Urinary bladder (tissue), 3 donors: ENCODE measurements at regions not wholly inside any gene's neighbourhood (a gene's known extent, or its start where the extent isn't known, plus 50 kb on each side); places are given as distances from the start of the nearest gene placed in this dataset.
"Not testable (repeated sequence)": the region's sequence is repeated elsewhere in the genome, so short reads cannot be mapped to it uniquely, and the experiment has no call there.

Source experiments
- DNase-seq: peaks from one replicate; pipeline ENCODE4 v3.0.0-alpha.2; 2015; ENCODE audit errors: extremely low spot score
- H3K27ac ChIP-seq: one replicate; pipeline ENCODE4 v1.5.1; 2013; ENCODE audit warnings: low read depth, mild to moderate bottlenecking, moderate library complexity
- H3K36me3 ChIP-seq: one replicate; pipeline ENCODE4 v1.6.1; 2013; ENCODE audit warnings: mild to moderate bottlenecking, moderate library complexity; ENCODE audit not compliant: insufficient read depth
- H3K4me1 ChIP-seq: one replicate; pipeline ENCODE4 v1.6.1; 2013; ENCODE audit warnings: mild to moderate bottlenecking, moderate library complexity; ENCODE audit not compliant: insufficient read depth
- H3K4me3 ChIP-seq: one replicate; pipeline ENCODE4 v1.5.1; 2013; ENCODE audit warnings: low read depth, low read length
- WGBS: extraction: QIAGEN DNeasy Blood & Tissue Kit; methylation state at CpG from one replicate; pipeline ENCODE4 v1.1.7; 2013; 5-methylcytosine and 5-hydroxymethylcytosine counted together
- donor health status: healthy with polysubstance abuse.
- donor health status: healthy.

DNA sequence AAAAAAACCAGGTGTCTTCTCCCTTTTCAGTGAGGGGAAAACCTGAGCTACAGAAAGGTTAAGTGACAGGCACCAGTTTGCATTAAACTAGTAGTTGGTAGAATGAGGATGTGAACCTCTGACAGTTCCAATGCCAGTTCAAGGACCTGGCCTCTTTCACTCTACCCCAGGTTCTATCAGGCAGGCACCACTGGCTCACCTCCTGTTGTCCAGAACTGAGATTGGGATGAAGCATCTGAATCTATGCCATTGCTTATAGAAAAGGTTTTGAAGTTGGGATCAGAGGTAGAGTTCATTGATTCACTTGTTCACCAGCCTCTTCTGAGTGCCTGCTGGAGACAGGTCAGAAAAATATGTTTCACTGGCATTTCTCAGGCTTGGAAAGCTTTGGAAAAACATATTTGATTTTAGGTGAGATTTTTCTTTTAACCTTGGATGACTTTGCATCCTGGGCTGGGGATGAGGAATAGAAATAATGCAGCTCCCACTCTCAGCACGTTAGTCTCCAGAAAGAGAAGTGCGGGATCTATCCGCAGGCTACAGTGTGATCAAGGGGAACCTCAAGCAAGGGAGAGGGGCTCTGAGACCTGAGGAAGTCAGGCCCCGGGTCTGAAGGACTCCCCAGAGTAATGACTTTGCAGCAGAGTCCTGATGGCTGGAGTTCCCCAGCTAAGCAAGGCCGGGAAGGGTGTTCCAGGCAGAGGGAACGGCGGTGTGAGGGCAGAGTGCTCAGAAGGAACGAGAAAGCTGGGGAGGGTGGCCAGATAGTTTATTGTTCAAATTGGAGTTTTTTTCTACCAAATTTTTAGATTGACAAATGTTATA, 250.3 kb downstream of the MYCN start:
- Histone ChIP-seq H3K4me3 (no peak overlapping the region), H3K36me3 (no peaks in the 10 kb centered on the region), H3K4me1 (no peaks in the 10 kb centered on the region), H3K27ac (no peak overlapping the region)
- DNase-seq: no peak
- WGBS: 75% methylated on average over 8 of the region's 8 CpGs

DNA sequence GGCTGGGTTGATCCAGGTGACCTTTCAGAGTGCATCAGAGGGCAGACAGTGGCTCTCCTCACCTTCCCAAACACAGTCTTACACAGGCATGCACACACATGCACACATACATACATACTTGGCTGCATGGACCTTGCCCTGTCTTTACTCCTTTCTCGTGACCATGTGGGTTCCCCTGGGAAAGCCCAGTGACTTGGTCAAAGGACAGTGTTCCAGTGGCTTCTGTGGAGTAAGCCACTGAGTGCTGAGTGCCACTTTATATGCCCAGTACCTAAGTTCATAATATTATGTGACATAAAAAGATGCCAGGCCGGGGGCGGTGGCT, 249.4 kb downstream of the MYCN start:
- no peak overlapping the region for H3K27ac ChIP-seq
- H3K4me1 ChIP-seq: no peaks in the 10 kb centered on the region
- WGBS: 91% methylated on average over 3 of the region's 3 CpGs
- DNase-seq: no peak
- no peak overlapping the region for H3K4me3 ChIP-seq
- H3K36me3 ChIP-seq: no peaks in the 10 kb centered on the region

DNA sequence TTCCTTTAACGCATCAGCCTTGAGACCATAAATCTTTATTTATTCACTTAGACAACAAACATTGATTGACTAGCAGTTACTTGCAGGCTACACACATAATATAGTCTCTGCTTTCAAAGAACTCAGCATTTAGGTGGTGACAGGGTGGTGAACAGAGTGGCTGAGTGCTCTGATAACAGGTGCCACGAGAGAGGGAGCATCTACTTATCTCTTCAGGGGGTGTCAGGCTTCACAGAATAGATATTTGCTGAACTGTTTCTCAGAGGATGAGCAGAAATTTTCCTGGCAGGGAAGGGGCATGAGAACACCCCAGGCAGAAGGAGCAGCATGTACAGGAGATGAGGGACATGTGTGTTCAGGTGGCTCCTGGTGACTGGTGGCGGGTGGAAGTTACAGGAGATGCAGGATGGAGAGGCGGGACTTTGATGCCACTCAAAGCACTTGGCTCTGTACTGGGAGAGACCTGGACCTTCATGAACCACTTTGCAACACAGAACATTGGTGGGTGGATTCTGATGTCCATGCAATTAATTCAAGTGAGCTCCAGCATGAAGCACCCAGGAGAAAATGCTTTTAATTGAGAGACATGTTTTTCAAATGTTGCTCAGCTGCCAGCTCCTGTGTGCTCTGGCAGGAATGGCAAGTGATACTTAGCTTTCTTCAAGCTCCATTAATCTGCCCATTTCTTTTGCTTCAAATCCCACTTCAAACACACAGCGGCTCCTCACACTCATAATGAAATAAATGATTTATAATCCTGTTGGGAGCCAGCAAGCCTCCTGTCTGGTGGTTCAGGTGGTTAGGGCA, 248.9 kb downstream of the MYCN start:
- DNase-seq: no peak
- 71% methylated on average over 5 of the region's 5 CpGs for WGBS
- H3K27ac ChIP-seq: no peak overlapping the region
- H3K36me3 ChIP-seq: no peaks in the 10 kb centered on the region
- no peak overlapping the region for H3K4me3 ChIP-seq
- no peaks in the 10 kb centered on the region for H3K4me1 ChIP-seq

GRCh38 chr2:16188261-16188890, 248.0 kb downstream of the MYCN start:
- Histone ChIP-seq H3K27ac (no peak overlapping the region), H3K36me3 (no peaks in the 10 kb centered on the region), H3K4me3 (no peak overlapping the region), H3K4me1 (no peaks in the 10 kb centered on the region)
- WGBS: 72% methylated on average over 4 of the region's 4 CpGs
- no peak for DNase-seq

GRCh38 chr2:16187482-16187817, 247.1 kb downstream of the MYCN start:
- Histone ChIP-seq H3K36me3 (no peaks in the 10 kb centered on the region), H3K4me1 (no peaks in the 10 kb centered on the region), H3K4me3 (no peak overlapping the region), H3K27ac (no peak overlapping the region)
- WGBS: 74% methylated on average over 3 of the region's 3 CpGs
- no peak for DNase-seq

- DNase-seq: no peak
- Histone ChIP-seq H3K36me3 (no peaks in the 10 kb centered on the region), H3K27ac (no peak overlapping the region), H3K4me1 (no peaks in the 10 kb centered on the region), H3K4me3 (no peak overlapping the region)
- 67% methylated on average over 8 of the region's 8 CpGs for WGBS
Measured at GRCh38 chr2:16186661-16187481, 246.5 kb downstream of the MYCN start.

GRCh38 chr2:16185801-16186272, 245.5 kb downstream of the MYCN start:
- Histone ChIP-seq H3K4me3 (no peak overlapping the region), H3K36me3 (no peaks in the 10 kb centered on the region), H3K4me1 (no peaks in the 10 kb centered on the region), H3K27ac (no peak overlapping the region)
- DNase-seq: no peak
- 78% methylated on average over 11 of the region's 11 CpGs for WGBS

DNA sequence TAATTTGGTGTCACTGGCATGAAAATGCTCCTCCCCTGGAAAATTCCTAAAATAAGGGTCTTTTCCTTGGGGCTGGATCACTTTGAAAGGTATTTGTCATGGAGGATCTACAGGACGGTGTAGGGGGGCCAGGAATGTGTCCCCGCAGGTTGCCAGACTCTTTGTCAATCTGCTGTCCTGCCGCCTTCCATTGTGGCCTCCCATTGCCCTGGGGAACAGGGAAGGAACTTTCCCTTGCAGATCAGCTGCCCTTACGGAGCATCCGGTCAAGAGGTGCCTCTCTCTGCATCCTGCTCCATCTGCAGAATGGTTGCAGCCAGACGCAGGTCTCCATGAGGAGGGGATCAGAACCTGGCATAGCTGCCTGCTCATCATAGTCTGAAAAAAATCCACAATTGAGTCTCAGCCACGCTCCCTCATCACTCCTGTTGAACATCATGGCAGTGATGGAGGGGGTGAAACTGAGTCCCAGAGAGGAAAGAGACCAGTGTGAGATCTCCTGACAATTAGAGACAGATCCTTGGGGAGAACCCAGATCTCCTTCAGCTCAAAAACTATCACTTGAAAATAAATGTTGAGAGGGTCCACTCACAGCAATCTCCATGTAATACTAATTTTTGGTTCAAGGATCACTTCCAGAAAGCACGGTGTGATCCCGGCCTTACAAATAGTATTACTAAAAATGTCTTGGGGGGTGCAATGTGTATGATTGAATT, 244.8 kb downstream of the MYCN start:
- Histone ChIP-seq H3K27ac (no peak overlapping the region), H3K4me3 (no peak overlapping the region), H3K4me1 (no peaks in the 10 kb centered on the region), H3K36me3 (no peaks in the 10 kb centered on the region)
- no peak for DNase-seq
- 90% methylated on average over 9 of the region's 9 CpGs for WGBS

GRCh38 chr2:16184341-16184890, 244.1 kb downstream of the MYCN start:
- DNase-seq: no peak
- 41% methylated on average over 4 of the region's 4 CpGs for WGBS

GRCh38 chr2:16183345-16183744, 243.0 kb downstream of the MYCN start:
- Histone ChIP-seq H3K27ac (no peak overlapping the region), H3K4me3 (no peak overlapping the region), H3K4me1 (no peaks in the 10 kb centered on the region), H3K36me3 (no peaks in the 10 kb centered on the region)
- 97% methylated on average over 3 of the region's 3 CpGs for WGBS
- DNase-seq: no peak

More at GRCh38 chr2:16184341-16184890, 244.1 kb downstream of the MYCN start:
- H3K27ac ChIP-seq: no peak overlapping the region
- no peaks in the 10 kb centered on the region for H3K4me1 ChIP-seq
- no peaks in the 10 kb centered on the region for H3K36me3 ChIP-seq
- H3K4me3 ChIP-seq: no peak overlapping the region

- Histone ChIP-seq H3K4me3 (no peak overlapping the region), H3K4me1 (no peaks in the 10 kb centered on the region), H3K36me3 (no peaks in the 10 kb centered on the region), H3K27ac (no peak overlapping the region)
- no peak for DNase-seq
Measured at GRCh38 chr2:16182841-16183240, 242.5 kb downstream of the MYCN start.

DNA sequence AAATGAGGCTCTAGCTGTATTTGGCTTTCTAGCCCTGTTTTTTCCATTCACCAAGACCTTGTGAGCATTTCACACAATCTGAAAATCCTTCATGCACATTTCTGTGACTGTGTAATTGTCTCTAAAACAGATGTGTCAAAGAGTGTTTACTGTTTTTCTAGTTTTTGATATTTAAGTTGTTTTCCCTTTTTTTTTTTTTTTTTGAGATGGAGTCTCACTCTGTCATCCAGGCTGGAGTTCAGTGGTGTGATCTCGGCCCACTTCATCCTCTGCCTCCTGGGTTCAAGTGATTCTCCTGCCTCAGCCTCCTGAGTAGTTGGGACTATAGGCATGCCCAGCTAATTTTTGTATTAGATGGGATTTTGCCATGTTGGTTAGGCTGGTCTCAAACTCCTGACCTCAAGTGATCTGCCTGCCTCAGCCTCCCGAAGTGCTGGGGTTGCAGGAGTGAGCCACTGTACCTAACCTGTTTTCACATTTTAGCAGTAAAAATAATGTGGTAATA, 242.0 kb downstream of the MYCN start:
- WGBS: 90% methylated on average over 2 of the region's 2 CpGs
- H3K36me3 ChIP-seq, H3K27ac ChIP-seq, H3K4me3 ChIP-seq, H3K4me1 ChIP-seq, DNase-seq: not testable (repeated sequence)
